GM18505 (cell line): ENCODE measurements at regions not wholly inside any gene's neighbourhood (a gene's known extent, or its start where the extent isn't known, plus 50 kb on each side); places are given as distances from the start of the nearest gene placed in this dataset.

Source experiments
- ATAC-seq: cut with Tn5 transposase; IDR thresholded peaks from one replicate; pipeline ENCODE4 v1.9.1; 2021; ENCODE audit not compliant: unreplicated experiment
- POLR2A ChIP-seq: IDR thresholded peaks from 4 replicates; pipeline ENCODE4 v1.6.1; 2011; ENCODE audit warnings: borderline replicate concordance; ENCODE audit not compliant: insufficient read depth, insufficient read length; ENCODE audit errors: extremely low read depth

DNA sequence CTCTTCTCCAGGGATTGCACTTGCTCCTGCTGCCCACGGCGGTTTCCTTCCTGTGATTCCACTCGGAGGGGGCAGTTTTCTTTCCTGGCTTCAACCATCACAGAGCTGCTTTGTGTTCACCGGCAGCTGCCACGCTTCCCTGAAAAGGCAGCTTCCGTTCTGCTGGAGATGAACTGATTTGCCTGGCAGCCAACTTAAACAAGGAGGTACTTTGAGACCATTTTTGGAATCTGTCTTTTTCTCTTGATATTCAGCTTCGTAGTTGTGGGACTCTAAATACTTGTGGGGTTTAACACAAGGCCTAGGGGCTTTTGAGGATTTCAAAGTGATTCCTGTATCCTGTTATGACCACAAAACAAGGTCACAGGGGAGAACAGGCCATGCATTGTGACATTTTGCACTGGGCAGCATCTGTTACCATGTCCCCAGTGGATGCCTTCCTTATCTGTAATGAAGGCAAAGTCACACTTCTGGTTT is 192.0 kb downstream of the MTRR start:
- TF ChIP-seq POLR2A, result no peak
- no peak for ATAC-seq

- no peak for ATAC-seq
- TF ChIP-seq POLR2A, result no peak
Observed at GRCh38 chr5:8062521-8062920, 193.6 kb downstream of the MTRR start.

GRCh38 chr5:8068078-8068477 is 199.1 kb downstream of the MTRR start:
- ATAC-seq, result no peak
- TF ChIP-seq POLR2A, result no peak

DNA sequence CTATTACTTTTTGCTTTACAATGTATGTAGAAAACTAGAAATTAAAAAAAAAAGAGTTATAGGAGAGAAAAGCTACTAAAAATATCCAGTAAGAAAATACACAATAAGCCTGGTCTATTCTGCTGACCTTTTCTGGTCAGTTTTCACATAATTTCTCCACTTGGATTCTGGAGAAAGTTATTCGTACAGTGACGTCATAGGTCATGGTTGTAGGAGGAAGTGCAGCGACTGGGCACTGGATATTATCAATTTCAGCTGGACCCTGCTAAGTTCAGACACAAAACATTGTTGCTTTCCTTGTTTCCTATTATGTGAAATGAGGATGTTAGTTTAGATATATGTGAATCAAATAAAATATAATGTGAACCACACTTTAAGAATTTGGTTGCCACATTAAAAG is 201.2 kb downstream of the MTRR start:
- no peak for TF ChIP-seq POLR2A
- no peak for ATAC-seq

DNA sequence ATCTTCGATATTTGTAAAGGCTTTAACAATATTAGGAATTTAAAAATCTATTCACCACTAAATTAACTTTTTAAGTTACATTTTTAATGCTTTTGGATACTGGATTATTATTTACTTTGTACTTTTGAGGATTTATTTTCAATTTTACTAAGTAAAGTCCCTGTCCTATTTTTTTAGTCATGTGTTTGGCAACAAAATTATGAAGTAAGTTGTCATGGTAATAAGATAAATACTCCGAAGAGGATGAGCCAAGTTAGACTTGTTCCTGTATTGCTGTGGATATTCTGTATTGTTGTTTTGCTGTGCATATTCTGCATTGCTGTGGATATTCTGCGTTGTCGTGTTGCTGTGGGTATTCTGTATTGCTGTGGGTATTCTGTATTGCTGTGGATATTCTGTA is 210.1 kb downstream of the MTRR start:
- TF ChIP-seq POLR2A, result no peak
- ATAC-seq, result no peak

GRCh38 chr5:8081179-8081578 is 212.2 kb downstream of the MTRR start:
- TF ChIP-seq POLR2A, result no peak

GRCh38 chr5:8093669-8094068 is 224.7 kb downstream of the MTRR start:
- no peak for ATAC-seq
- TF ChIP-seq POLR2A, result no peak

More at GRCh38 chr5:8081179-8081578, 212.2 kb downstream of the MTRR start:
- ATAC-seq, result no peak

DNA sequence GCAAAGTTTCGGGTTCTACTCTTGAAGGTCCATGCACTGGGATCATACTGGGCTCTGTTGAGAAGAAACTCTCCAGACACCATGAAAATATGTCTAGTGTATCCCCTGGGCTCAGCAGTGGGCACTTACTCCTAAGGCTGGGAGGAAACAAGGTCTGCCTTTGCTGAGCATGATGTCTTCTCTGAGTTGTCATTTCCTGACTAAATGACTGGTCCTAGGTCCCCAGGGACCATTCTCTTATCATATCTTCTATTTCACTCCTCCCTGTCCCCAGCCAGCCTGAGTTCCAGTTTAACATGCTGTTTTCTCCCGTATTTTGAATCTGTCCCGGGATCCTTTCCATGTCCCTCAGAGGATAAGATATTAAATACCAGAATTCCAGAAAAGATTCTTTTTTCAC is 225.4 kb downstream of the MTRR start:
- ATAC-seq, result no peak
- TF ChIP-seq POLR2A, result no peak

DNA sequence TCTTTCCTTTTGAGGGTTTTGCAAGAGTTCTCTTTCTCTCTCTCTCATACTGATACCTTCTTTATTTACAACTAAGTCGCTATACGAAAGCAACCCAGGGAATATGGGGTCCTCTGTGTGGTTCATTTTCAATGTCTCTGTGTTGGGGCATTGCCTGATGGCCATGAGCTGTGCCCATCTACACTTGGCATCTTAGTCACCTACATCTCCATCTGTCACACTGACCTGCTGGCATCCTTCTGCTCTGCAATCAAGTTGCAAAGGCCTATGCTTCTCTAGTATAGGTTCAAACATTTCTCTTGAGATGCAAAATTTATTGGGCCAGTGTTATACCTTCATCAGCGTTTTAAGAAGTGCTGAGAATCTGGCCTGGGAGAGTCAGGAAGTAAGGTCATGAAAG is 228.2 kb downstream of the MTRR start:
- no peak for TF ChIP-seq POLR2A
- ATAC-seq, result no peak

DNA sequence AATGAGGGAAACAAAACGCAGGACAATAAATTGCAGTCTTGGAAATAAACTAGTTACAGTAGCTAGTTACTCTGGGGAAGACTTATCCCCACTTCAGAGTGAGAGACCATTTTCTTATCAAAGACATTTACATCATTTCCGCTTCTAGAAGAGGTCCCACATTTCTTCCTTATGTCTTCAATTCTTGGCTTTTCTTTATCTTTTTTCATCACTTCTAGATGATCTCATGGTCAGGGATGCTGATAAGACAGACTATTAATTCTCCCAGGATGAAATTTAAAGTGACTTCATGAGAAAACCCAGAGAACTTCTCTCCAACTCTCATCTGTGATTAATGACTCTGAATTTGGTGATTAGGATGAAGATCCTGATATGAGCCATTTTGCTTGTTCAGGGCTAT is 229.1 kb downstream of the MTRR start:
- no peak for TF ChIP-seq POLR2A
- ATAC-seq, result no peak

DNA sequence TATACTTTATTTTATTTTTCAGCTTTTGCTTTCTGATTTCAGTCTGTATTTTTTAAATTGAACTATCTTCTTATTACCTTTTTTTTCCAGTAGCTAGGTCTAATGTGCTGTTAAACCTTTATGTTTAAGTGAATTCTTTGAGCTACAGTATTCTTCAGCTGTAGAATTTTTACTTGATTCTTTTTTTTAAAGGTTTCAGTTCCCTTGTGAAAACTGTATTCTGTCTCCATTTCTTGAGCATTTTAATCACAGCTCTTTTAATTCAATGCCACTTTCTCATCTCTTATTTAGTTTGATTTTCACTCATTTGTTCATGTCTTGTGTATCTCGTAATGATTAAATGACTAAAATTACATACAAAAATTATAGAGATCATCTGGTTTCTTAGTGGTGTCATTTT is 233.8 kb downstream of the MTRR start:
- TF ChIP-seq POLR2A, result no peak
- no peak for ATAC-seq

- TF ChIP-seq POLR2A, result no peak
- ATAC-seq, result no peak
Observed at GRCh38 chr5:8114597-8115266, 245.8 kb downstream of the MTRR start.

- no peak for TF ChIP-seq POLR2A
- ATAC-seq, result no peak
Observed at GRCh38 chr5:8123559-8123958, 254.6 kb downstream of the MTRR start.

DNA sequence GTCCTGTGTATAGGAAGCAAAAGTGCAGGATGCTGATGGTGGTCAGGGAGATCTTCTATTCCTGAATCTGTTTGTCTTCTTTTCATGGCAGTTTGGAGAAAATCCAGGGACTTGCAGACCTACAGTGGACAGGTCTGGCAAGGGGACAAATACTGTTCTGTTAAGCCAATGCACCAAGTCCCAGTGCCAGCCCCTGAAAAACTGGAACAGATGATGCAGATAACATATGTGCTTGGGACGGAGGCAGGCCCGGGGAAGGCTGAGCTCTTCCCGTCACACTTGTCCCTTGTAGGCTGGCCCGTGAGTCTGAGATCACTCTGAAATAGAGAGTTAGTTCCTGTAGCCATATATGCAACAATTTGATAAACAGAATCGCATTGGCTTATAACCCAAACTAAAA is 265.7 kb downstream of the MTRR start:
- no peak for TF ChIP-seq POLR2A
- no peak for ATAC-seq

DNA sequence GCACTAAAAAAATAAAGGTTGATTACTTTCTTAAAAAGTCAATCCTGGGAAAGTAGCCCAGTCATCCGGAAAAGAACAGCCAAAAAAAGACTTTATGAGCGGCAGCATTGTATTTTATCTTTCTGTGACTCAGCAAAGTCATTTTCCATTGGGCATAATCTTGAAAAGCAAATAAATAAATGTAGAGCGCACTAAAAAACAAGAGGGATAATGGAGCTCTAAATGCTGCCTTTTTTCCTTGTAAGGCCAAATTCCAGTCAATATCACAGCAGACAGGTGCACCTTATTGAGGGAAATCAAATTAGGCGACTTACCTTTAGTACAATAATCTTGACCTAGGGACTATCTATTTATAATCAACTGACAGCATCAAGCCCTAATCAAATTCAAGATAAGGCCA is 266.8 kb downstream of the MTRR start:
- no peak for TF ChIP-seq POLR2A
- no peak for ATAC-seq
